DOHH2 (cell line): ENCODE measurements at regions not wholly inside any gene's neighbourhood (a gene's known extent, or its start where the extent isn't known, plus 50 kb on each side); places are given as distances from the start of the nearest gene placed in this dataset.
"Not testable (repeated sequence)": the region's sequence is repeated elsewhere in the genome, so short reads cannot be mapped to it uniquely, and the experiment has no call there.

Source experiments
- EZH2phosphoT487 ChIP-seq: fragments of 200-600 bp; sonication (generic); IDR thresholded peaks from 2 replicates; pipeline ENCODE4 v1.6.1; 2017; ENCODE audit warnings: borderline replicate concordance, mild to moderate bottlenecking, antibody characterized with exemption, low read length, moderate library complexity, mixed read lengths
- TF ChIP-seq, protein P1 (sequence below): fragments of 200-600 bp; sonication (generic); IDR thresholded peaks from one replicate; pipeline ENCODE4 v1.5.1; 2014; ENCODE audit warnings: antibody characterized with exemption, mild to moderate bottlenecking, low read depth, low read length; ENCODE audit not compliant: poor library complexity, severe bottlenecking

DNA sequence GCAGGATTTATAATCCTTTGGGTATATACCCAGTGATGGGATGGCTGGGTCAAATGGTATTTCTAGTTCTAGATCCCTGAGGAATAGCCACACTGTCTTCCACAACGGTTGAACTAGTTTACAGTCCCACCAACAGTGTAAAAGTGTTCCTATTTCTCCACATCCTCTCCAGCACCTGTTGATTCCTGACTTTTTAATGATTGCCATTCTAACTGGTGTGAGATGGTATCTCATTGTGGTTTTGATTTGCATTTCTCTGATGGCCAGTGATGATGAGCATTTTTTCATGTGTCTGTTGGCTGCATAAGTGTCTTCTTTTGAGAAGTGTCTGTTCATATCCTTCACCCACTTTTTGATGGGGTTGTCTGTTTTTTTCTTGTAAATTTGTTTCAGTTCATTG, 82.8 kb upstream of the AMOT start:
- TF ChIP-seq, protein P1, sequence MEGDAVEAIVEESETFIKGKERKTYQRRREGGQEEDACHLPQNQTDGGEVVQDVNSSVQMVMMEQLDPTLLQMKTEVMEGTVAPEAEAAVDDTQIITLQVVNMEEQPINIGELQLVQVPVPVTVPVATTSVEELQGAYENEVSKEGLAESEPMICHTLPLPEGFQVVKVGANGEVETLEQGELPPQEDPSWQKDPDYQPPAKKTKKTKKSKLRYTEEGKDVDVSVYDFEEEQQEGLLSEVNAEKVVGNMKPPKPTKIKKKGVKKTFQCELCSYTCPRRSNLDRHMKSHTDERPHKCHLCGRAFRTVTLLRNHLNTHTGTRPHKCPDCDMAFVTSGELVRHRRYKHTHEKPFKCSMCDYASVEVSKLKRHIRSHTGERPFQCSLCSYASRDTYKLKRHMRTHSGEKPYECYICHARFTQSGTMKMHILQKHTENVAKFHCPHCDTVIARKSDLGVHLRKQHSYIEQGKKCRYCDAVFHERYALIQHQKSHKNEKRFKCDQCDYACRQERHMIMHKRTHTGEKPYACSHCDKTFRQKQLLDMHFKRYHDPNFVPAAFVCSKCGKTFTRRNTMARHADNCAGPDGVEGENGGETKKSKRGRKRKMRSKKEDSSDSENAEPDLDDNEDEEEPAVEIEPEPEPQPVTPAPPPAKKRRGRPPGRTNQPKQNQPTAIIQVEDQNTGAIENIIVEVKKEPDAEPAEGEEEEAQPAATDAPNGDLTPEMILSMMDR = not testable (repeated sequence)
- not testable (repeated sequence) for TF ChIP-seq EZH2phosphoT487
